ENCODE measurements at regions not wholly inside any gene's neighbourhood (a gene's known extent, or its start where the extent isn't known, plus 50 kb on each side); places are given as distances from the start of the nearest gene placed in this dataset.

GRCh38 chr20:40592941-40593340 lies 96.1 kb downstream of the MAFB start:
- no peak for DNase-seq (ENCODE audit: low read depth in 4 of 6, low spot score in 6 of 6)
- no peak overlapping the region for H3K27ac ChIP-seq (ENCODE audit: low read depth, low read length)
- no peak overlapping the region for H3K4me3 ChIP-seq (ENCODE audit: low read depth, low read length)
- H3K27me3 ChIP-seq (ENCODE audit: control insufficient read depth, insufficient read depth, low read length), result no peaks in the 10 kb centered on the region
- no peaks in the 10 kb centered on the region for H3K4me1 ChIP-seq (ENCODE audit: control insufficient read depth, insufficient read depth, low read length)
- no CpG with 5 or more reads among the region's 1 CpG for WGBS (ENCODE audit: insufficient coverage)
- no peaks in the 10 kb centered on the region for H3K36me3 ChIP-seq (ENCODE audit: control insufficient read depth, insufficient read depth, low read length)
- H3K9me3 ChIP-seq (ENCODE audit: control insufficient read depth, insufficient read depth, low read length), result no peaks in the 10 kb centered on the region

DNA sequence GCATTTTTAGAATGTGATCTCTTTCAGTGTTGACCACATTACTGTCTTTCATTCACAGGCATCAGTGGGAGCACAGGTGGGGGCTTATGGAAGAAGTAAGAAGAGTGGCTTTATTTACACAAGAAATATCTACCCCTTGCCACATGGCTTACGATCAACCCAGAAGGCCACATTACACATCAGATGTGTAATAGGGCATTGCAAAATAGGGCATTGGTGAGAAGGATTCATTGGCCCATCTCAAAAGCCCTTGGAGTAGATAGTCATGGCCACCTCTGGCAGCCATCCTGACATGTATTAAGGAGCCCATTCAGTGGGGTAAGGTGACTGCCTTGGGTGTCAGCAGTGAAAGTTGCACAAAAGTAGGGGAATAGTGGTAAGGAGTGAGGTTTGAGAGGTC lies 97.5 kb downstream of the MAFB start:
- Histone ChIP-seq H3K4me3 (ENCODE audit: low read depth, low read length) (no peak overlapping the region), H3K27me3 (ENCODE audit: control insufficient read depth, insufficient read depth, low read length) (no peaks in the 10 kb centered on the region), H3K9me3 (ENCODE audit: control insufficient read depth, insufficient read depth, low read length) (no peaks in the 10 kb centered on the region), H3K27ac (ENCODE audit: low read depth, low read length) (no peak overlapping the region), H3K36me3 (ENCODE audit: control insufficient read depth, insufficient read depth, low read length) (no peaks in the 10 kb centered on the region), H3K4me1 (ENCODE audit: control insufficient read depth, insufficient read depth, low read length) (no peaks in the 10 kb centered on the region)
- no peak for DNase-seq (ENCODE audit: low read depth in 4 of 6, low spot score in 6 of 6)
- no CpG with 5 or more reads among the region's 1 CpG for WGBS (ENCODE audit: insufficient coverage)

GRCh38 chr20:40591119-40591518 lies 97.9 kb downstream of the MAFB start:
- H3K36me3 ChIP-seq (ENCODE audit: control insufficient read depth, insufficient read depth, low read length), result no peaks in the 10 kb centered on the region
- H3K27me3 ChIP-seq (ENCODE audit: control insufficient read depth, insufficient read depth, low read length), result no peaks in the 10 kb centered on the region
- no peaks in the 10 kb centered on the region for H3K9me3 ChIP-seq (ENCODE audit: control insufficient read depth, insufficient read depth, low read length)
- H3K4me1 ChIP-seq (ENCODE audit: control insufficient read depth, insufficient read depth, low read length), result no peaks in the 10 kb centered on the region
- DNase-seq (ENCODE audit: low read depth in 4 of 6, low spot score in 6 of 6), result no peak
- 43% methylated on average over 1 of the region's 1 CpG for WGBS (ENCODE audit: insufficient coverage)
- H3K4me3 ChIP-seq (ENCODE audit: low read depth, low read length), result no peak overlapping the region
- no peak overlapping the region for H3K27ac ChIP-seq (ENCODE audit: low read depth, low read length)

DNA sequence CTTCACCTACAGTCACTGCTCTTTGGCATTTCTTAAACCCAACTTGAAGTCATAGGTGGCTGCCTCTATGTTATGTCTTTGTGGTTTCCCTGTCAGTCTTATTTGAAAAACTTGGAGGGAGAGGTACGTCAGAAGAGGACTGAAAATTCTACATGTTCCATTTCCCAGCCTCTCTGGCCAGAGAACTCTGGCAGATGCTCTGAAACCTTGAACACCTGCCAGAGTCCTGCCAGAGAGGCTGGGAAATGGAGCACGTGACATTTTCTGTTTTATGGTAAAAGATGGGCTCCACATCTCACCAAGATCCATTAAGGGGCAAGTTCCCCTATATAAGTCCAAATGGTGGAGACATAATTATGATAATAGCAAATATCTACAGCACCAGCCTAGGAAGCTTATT lies 99.5 kb downstream of the MAFB start:
- no peak for DNase-seq (ENCODE audit: low read depth in 4 of 6, low spot score in 6 of 6)
- Histone ChIP-seq H3K27me3 (ENCODE audit: control insufficient read depth, insufficient read depth, low read length) (no peaks in the 10 kb centered on the region), H3K4me1 (ENCODE audit: control insufficient read depth, insufficient read depth, low read length) (no peaks in the 10 kb centered on the region), H3K36me3 (ENCODE audit: control insufficient read depth, insufficient read depth, low read length) (no peaks in the 10 kb centered on the region), H3K27ac (ENCODE audit: low read depth, low read length) (no peak overlapping the region), H3K9me3 (ENCODE audit: control insufficient read depth, insufficient read depth, low read length) (no peaks in the 10 kb centered on the region), H3K4me3 (ENCODE audit: low read depth, low read length) (no peak overlapping the region)
- WGBS (ENCODE audit: insufficient coverage), result no CpG with 5 or more reads among the region's 2 CpGs

GRCh38 chr20:40588891-40589290 lies 100.1 kb downstream of the MAFB start:
- Histone ChIP-seq H3K4me1 (ENCODE audit: control insufficient read depth, insufficient read depth, low read length) (no peaks in the 10 kb centered on the region), H3K9me3 (ENCODE audit: control insufficient read depth, insufficient read depth, low read length) (no peaks in the 10 kb centered on the region), H3K4me3 (ENCODE audit: low read depth, low read length) (no peak overlapping the region), H3K27ac (ENCODE audit: low read depth, low read length) (no peak overlapping the region), H3K27me3 (ENCODE audit: control insufficient read depth, insufficient read depth, low read length) (no peaks in the 10 kb centered on the region), H3K36me3 (ENCODE audit: control insufficient read depth, insufficient read depth, low read length) (no peaks in the 10 kb centered on the region)
- no peak for DNase-seq (ENCODE audit: low read depth in 4 of 6, low spot score in 6 of 6)
- 78% methylated on average over 4 of the region's 4 CpGs for WGBS (ENCODE audit: insufficient coverage)

- no peak overlapping the region for H3K27ac ChIP-seq (ENCODE audit: low read depth, low read length)
- DNase-seq (ENCODE audit: low read depth in 4 of 6, low spot score in 6 of 6), result no peak
- no peak overlapping the region for H3K4me3 ChIP-seq (ENCODE audit: low read depth, low read length)
- no peaks in the 10 kb centered on the region for H3K36me3 ChIP-seq (ENCODE audit: control insufficient read depth, insufficient read depth, low read length)
- no peaks in the 10 kb centered on the region for H3K4me1 ChIP-seq (ENCODE audit: control insufficient read depth, insufficient read depth, low read length)
- no peaks in the 10 kb centered on the region for H3K27me3 ChIP-seq (ENCODE audit: control insufficient read depth, insufficient read depth, low read length)
- H3K9me3 ChIP-seq (ENCODE audit: control insufficient read depth, insufficient read depth, low read length), result no peaks in the 10 kb centered on the region
- WGBS (ENCODE audit: insufficient coverage), result 78% methylated on average over 7 of the region's 7 CpGs
Observed at GRCh38 chr20:40587038-40587437, 102.0 kb downstream of the MAFB start.

DNA sequence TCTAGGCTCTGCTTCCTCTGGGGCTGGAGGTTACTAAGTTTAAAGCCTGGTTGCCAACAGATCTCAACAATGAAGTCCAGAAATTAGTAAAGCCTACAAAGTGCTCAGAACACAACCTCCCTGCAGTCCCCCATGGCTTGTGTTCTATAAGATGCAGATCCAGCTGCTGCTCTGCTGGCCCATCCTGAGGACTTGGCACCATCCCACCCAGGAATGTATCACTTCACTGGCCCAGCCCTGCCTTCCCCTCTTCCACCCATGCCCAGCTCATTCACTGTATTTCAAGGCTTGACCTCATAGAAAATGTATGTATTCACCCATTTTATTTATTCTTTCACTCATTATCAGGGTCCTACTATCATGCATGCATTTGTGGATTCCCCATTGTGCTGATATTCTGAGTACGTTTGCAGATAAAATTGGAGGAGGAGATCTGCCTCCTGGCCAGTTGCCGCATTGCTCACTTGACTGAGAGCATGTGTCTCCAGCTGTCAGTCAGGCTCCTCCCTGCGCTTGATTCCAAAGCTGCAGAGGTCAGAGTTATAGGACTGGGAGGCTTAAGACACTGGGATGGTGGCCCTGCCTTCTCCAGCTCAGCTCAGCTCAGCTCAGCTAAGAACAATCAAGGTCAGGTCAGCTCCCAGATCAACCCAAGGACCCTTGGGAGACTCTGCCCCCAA lies 104.8 kb downstream of the MAFB start:
- H3K27me3 ChIP-seq (ENCODE audit: control insufficient read depth, insufficient read depth, low read length), result no peaks in the 10 kb centered on the region
- no peak for DNase-seq (ENCODE audit: low read depth in 4 of 6, low spot score in 6 of 6)
- no peak overlapping the region for H3K4me3 ChIP-seq (ENCODE audit: low read depth, low read length)
- no peaks in the 10 kb centered on the region for H3K9me3 ChIP-seq (ENCODE audit: control insufficient read depth, insufficient read depth, low read length)
- 74% methylated on average over 3 of the region's 3 CpGs for WGBS (ENCODE audit: insufficient coverage)
- no peaks in the 10 kb centered on the region for H3K36me3 ChIP-seq (ENCODE audit: control insufficient read depth, insufficient read depth, low read length)
- H3K27ac ChIP-seq (ENCODE audit: low read depth, low read length), result no peak overlapping the region
- no peaks in the 10 kb centered on the region for H3K4me1 ChIP-seq (ENCODE audit: control insufficient read depth, insufficient read depth, low read length)

DNA sequence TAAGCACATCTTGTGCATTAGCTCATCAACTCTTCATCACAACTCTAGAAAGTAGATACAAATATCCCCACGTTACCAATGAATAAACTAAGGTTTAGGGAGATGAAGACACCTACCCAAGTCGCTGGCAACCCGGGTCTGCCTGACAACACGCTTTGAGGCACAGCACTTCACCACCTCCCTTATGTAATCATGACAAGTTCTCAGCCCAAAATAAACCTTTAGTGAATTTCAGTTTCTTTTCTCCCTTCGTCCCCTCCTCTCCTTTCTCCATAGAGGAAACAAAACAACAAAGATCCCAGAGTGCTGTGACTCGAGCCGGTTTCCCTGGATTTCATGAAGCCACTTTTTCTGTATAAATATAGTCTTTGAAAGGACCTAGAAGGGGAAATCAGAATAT lies 105.4 kb downstream of the MAFB start:
- DNase-seq (ENCODE audit: low read depth in 4 of 6, low spot score in 6 of 6), result no peak
- Histone ChIP-seq H3K27ac (ENCODE audit: low read depth, low read length) (no peak overlapping the region), H3K27me3 (ENCODE audit: control insufficient read depth, insufficient read depth, low read length) (no peaks in the 10 kb centered on the region), H3K36me3 (ENCODE audit: control insufficient read depth, insufficient read depth, low read length) (no peaks in the 10 kb centered on the region), H3K4me3 (ENCODE audit: low read depth, low read length) (no peak overlapping the region), H3K4me1 (ENCODE audit: control insufficient read depth, insufficient read depth, low read length) (no peaks in the 10 kb centered on the region), H3K9me3 (ENCODE audit: control insufficient read depth, insufficient read depth, low read length) (no peaks in the 10 kb centered on the region)
- 86% methylated on average over 3 of the region's 7 CpGs for WGBS (ENCODE audit: insufficient coverage)

DNA sequence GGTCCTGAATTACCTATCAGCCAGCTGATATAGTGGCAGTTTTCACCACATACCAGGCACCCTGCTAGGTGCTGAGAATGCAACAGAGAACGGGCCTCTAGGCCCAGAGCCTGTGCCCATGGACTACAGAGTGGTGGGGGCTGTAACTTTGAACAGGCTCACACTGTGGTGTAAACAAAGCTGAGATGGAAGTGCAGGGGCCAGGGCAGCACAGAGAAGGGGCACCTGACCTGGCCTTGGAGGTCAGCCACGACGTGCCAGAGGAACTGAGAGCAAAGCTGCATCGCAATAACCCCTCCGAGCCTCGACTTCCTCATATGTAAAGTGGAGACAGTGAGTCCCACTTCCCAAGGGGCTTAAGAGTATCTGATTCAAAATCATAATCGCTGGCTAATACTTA lies 105.8 kb downstream of the MAFB start:
- H3K4me3 ChIP-seq (ENCODE audit: low read depth, low read length), result no peak overlapping the region
- WGBS (ENCODE audit: insufficient coverage), result 50% methylated on average over 2 of the region's 7 CpGs
- peak in 1 of 6 donors; percentile 6 for DNase-seq (ENCODE audit: low read depth in 4 of 6, low spot score in 6 of 6)
- no peaks in the 10 kb centered on the region for H3K9me3 ChIP-seq (ENCODE audit: control insufficient read depth, insufficient read depth, low read length)
- no peaks in the 10 kb centered on the region for H3K4me1 ChIP-seq (ENCODE audit: control insufficient read depth, insufficient read depth, low read length)
- no peaks in the 10 kb centered on the region for H3K36me3 ChIP-seq (ENCODE audit: control insufficient read depth, insufficient read depth, low read length)
- H3K27me3 ChIP-seq (ENCODE audit: control insufficient read depth, insufficient read depth, low read length), result no peaks in the 10 kb centered on the region
- H3K27ac ChIP-seq (ENCODE audit: low read depth, low read length), result no peak overlapping the region

GRCh38 chr20:40582531-40582930 lies 106.5 kb downstream of the MAFB start:
- H3K9me3 ChIP-seq (ENCODE audit: control insufficient read depth, insufficient read depth, low read length), result no peaks in the 10 kb centered on the region
- no peaks in the 10 kb centered on the region for H3K4me1 ChIP-seq (ENCODE audit: control insufficient read depth, insufficient read depth, low read length)
- no peak overlapping the region for H3K4me3 ChIP-seq (ENCODE audit: low read depth, low read length)
- WGBS (ENCODE audit: insufficient coverage), result 81% methylated on average over 3 of the region's 4 CpGs
- H3K36me3 ChIP-seq (ENCODE audit: control insufficient read depth, insufficient read depth, low read length), result no peaks in the 10 kb centered on the region
- no peak overlapping the region for H3K27ac ChIP-seq (ENCODE audit: low read depth, low read length)
- DNase-seq (ENCODE audit: low read depth in 4 of 6, low spot score in 6 of 6), result no peak
- no peaks in the 10 kb centered on the region for H3K27me3 ChIP-seq (ENCODE audit: control insufficient read depth, insufficient read depth, low read length)
